ENCODE measurements at regions not wholly inside any gene's neighbourhood (a gene's known extent, or its start where the extent isn't known, plus 50 kb on each side); places are given as distances from the start of the nearest gene placed in this dataset.

GRCh38 chr2:72035518-72036172, 112.0 kb downstream of the CYP26B1 start:
- no peaks in the 10 kb centered on the region for H3K27me3 ChIP-seq

GRCh38 chr2:72034353-72035095, 113.1 kb downstream of the CYP26B1 start:
- Histone ChIP-seq H3K27me3 (no peaks in the 10 kb centered on the region), H3K4me1 (peaks cover 0 to 3% (median 0%) of the 10 kb centered on the region in 4 donors), H3K36me3 (no peaks in the 10 kb centered on the region), H3K9me3 (no peaks in the 10 kb centered on the region), H3K27ac (no peak overlapping the region), H3K4me3 (no peak overlapping the region)
- TF ChIP-seq CTCF (IDR thresholded peaks at IDR 0.05) (no peak), EP300 (IDR thresholded peaks at IDR 0.05) (no peak), POLR2A (IDR thresholded peaks at IDR 0.05) (no peak)
- no peak for DNase-seq (ENCODE audit: low spot score in 2 of 2)
- 86 to 87% methylated on average over 8 to 14 of the region's 14 CpGs for WGBS, 2 donors

More at GRCh38 chr2:72035518-72036172, 112.0 kb downstream of the CYP26B1 start:
- Histone ChIP-seq H3K4me3 (no peak overlapping the region), H3K9me3 (no peaks in the 10 kb centered on the region), H3K36me3 (no peaks in the 10 kb centered on the region), H3K27ac (no peak overlapping the region), H3K4me1 (peaks cover 0 to 3% (median 0%) of the 10 kb centered on the region in 4 donors)
- WGBS, 2 donors = 49 to 56% methylated on average over 11 of the region's 12 CpGs
- TF ChIP-seq EP300 (IDR thresholded peaks at IDR 0.05) (no peak), POLR2A (IDR thresholded peaks at IDR 0.05) (no peak), CTCF (IDR thresholded peaks at IDR 0.05) (no peak)
- no peak for DNase-seq (ENCODE audit: low spot score in 2 of 2)

GRCh38 chr2:72033636-72034035, 114.0 kb downstream of the CYP26B1 start:
- H3K4me1 ChIP-seq = peaks cover 0 to 3% (median 0%) of the 10 kb centered on the region in 4 donors
- H3K27ac ChIP-seq = no peak overlapping the region
- WGBS, 2 donors = 55 to 72% methylated on average over 8 of the region's 8 CpGs
- no peaks in the 10 kb centered on the region for H3K27me3 ChIP-seq
- no peaks in the 10 kb centered on the region for H3K36me3 ChIP-seq
- H3K4me3 ChIP-seq = no peak overlapping the region
- TF ChIP-seq POLR2A (IDR thresholded peaks at IDR 0.05) (no peak), EP300 (IDR thresholded peaks at IDR 0.05) (peak in 1 of 2 donors; percentile 6), CTCF (IDR thresholded peaks at IDR 0.05) (no peak)
- peak in 1 of 2 donors; percentile 47 for DNase-seq (ENCODE audit: low spot score in 2 of 2)
- no peaks in the 10 kb centered on the region for H3K9me3 ChIP-seq

GRCh38 chr2:72032481-72033041, 115.1 kb downstream of the CYP26B1 start:
- Histone ChIP-seq H3K9me3 (no peaks in the 10 kb centered on the region), H3K27me3 (no peaks in the 10 kb centered on the region), H3K4me3 (no peak overlapping the region), H3K36me3 (no peaks in the 10 kb centered on the region), H3K4me1 (peaks cover 0 to 3% (median 0%) of the 10 kb centered on the region in 4 donors), H3K27ac (no peak overlapping the region)
- DNase-seq (ENCODE audit: low spot score in 2 of 2) = no peak
- 85 to 95% methylated on average over 9 of the region's 13 CpGs for WGBS, 2 donors
- TF ChIP-seq POLR2A (IDR thresholded peaks at IDR 0.05) (no peak), EP300 (IDR thresholded peaks at IDR 0.05) (no peak), CTCF (IDR thresholded peaks at IDR 0.05) (no peak)

Data from tibial nerve (tissue), 4 donors.